Gastrocnemius medialis (tissue), 4 donors: ENCODE measurements at regions not wholly inside any gene's neighbourhood (a gene's known extent, or its start where the extent isn't known, plus 50 kb on each side); places are given as distances from the start of the nearest gene placed in this dataset.

ENCODE experiments used
- CTCF ChIP-seq, 5 experiments: fragments of 450-650 bp in 3 of 5; fragments of 200-600 bp in 2 of 5; sonication (generic) in 2 of 5; IDR thresholded peaks in 4 of 5; conservative IDR thresholded peaks in 1 of 5; 1 replicate in 4 of 5; 2 replicates in 1 of 5; pipeline ENCODE4 v1.5.1; 2016 to 2019; ENCODE audit warnings: antibody characterized with exemption in 5 of 5, mild to moderate bottlenecking in 3 of 5, moderate library complexity in 3 of 5
- POLR2A ChIP-seq, 2 donors: fragments of 450-650 bp; IDR thresholded peaks; one replicate each; pipeline ENCODE4 v1.6.1; 2017; ENCODE audit warnings: antibody characterized with exemption in 2 of 2, mild to moderate bottlenecking in 2 of 2, moderate library complexity in 2 of 2

DNA sequence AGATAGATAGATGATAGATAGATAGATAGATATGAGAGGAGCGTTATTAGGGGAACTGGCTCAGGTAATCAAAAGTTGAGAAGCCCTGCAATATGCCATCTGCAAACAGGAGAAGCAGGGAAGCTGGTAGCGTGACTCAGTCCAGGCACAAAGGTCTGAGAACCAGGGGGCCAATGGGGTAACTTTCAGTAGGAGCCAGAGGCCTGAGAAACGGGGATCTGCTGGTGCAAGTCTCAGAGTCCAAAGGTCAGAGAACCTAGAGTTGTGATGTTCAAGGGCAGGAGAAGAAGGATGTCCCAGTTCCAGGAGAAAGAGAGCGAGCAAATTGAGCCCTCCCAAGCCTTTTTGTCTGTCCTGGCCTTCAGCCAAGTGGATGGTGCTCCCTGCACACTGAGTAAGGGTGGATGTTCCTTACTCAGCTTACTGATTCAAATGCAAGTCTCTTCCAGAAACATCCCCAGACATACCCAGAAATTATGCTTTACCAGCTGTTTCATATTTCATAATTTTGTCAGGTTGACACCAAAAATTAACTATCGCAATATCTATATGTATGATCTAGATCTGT lies 52.5 kb upstream of the SLC22A11 start:
- no peak for TF ChIP-seq CTCF (IDR thresholded peaks at IDR 0.05 in 4 of 5, conservative IDR thresholded peaks at IDR 0.05 in 1 of 5)
- no peak for TF ChIP-seq POLR2A (IDR thresholded peaks at IDR 0.05)
